IPS DF 19.7 (cell line): ENCODE measurements at regions not wholly inside any gene's neighbourhood (a gene's known extent, or its start where the extent isn't known, plus 50 kb on each side); places are given as distances from the start of the nearest gene placed in this dataset.

Experiments
- DNase-seq: peaks from one replicate; pipeline ENCODE4 v3.0.0-alpha.2; 2013; ENCODE audit warnings: low read depth, low spot score

GRCh38 chr18:24826605-24827004 lies 366.2 kb downstream of the HRH4 start:
- peak; percentile 7 for DNase-seq

DNA sequence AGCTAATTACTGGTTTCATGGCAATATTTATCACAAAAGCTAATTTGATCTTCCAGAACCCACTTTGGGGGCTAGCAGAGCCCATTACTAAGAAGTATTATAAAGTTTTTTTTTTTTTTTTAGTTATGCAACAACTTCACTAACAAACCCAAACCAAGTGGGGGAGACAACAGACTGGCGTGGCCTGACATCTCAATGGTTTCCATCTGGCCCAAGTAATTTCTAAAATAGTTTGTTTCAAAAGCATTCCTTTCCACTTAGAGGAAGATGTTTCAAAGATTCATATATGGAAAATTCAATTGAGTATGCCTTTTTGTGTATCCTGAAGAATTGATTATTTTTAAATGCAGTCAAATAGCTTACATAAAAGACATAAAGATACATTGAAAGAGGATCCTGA lies 367.1 kb downstream of the HRH4 start:
- no peak for DNase-seq

DNA sequence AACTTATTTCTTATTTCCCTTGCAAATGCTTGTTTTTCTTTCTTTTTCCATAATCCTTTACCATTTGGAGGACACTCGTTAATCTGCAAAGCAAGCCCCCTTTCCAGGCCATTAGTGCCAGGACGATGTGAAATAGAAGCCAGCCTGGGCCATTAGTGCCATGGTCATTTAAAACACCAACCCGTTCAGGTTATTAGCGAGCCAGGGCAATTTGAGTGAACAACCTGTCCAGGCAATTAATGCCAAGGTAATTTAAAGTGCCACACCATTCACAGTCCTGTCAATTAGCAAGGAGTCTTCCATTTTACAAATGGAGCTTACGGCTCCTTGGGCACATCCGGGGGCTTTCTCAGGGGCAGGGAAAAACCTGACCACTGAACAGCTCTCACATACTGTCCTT lies 370.6 kb downstream of the HRH4 start:
- no peak for DNase-seq

GRCh38 chr18:24831871-24832665 lies 371.6 kb downstream of the HRH4 start:
- no peak for DNase-seq

DNA sequence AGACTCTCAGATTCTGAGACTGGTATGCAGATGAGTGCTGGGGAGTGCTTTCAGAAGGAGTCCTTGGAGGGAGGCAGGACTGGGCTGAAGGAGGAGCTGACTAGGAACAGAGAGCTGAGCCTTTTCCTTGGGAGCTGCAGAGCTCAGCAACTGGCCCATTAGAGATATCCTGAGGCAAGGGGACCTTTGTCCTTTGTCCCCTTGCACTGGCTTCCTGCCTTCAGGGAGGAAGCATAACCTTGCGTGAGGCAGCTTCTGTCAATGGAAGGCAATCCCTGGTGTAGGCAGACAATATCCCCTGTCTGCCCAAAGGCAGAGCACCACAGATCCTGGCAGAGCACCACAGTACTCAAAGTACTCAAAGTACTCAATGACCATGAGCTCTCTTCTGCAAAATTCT lies 375.3 kb downstream of the HRH4 start:
- no peak for DNase-seq

GRCh38 chr18:24837066-24837465 lies 376.6 kb downstream of the HRH4 start:
- no peak for DNase-seq

- no peak for DNase-seq
Measured at GRCh38 chr18:24840051-24840450, 379.6 kb downstream of the HRH4 start.

DNA sequence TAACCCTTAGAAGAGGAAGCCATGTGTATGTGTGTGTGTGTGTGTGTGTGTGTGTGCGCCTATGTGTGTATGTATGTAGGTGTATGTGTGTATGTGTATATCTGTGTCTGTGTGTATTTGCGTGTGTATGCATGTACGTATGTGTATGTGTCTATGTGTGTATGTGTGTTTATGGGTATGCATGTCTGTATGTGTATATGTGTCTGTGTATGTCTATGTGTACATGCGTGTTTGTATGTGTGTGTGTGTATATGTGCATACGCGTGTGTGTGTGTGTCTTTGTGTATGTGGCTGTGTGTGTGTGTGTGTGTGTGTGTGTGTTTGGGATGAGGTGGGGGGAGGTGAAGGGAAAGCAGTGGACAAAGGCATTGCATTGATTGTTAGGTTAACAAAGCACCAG lies 380.2 kb downstream of the HRH4 start:
- no peak for DNase-seq

- no peak for DNase-seq
Measured at GRCh38 chr18:24841536-24841935, 381.1 kb downstream of the HRH4 start.

GRCh38 chr18:24843123-24843522 lies 382.7 kb downstream of the HRH4 start:
- no peak for DNase-seq

DNA sequence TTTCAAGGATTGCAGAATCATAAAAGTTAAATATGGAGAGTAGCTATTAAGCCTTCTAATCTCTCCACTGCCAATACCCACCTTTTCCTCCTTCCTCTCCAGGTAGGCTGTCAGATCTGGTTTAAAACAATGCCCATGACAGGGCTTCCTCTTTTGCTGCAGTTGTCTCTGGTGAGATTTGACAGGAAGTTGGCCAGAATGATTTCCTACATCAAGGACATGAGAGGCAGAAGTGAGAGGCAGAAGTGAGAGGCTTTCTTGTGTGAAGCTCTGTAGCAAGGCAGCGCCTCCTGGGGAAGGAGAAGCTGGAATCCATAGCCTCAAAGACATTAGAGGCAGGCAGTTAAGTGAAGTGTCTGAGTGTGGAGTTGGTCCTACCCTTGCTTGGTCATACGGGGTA lies 385.7 kb downstream of the HRH4 start:
- DNase-seq = no peak

DNA sequence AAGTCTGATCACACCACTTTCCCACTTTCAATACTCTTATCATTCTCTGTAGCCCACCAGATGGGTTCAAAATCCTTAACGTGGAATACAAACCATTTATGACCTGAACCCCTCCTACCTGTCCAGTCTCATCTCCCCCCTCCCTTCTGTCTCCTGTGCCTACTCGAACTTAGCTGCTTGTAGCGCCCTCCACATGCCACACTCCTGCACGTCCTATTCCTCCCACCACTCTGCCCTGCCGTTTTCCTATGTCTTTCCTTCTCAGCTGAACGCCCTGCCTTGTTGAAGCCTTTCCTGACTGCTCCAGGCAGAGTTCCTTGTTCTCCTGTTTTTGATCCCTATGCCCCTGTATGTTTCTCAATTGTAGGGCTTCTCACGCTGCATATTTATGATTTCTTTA lies 390.1 kb downstream of the HRH4 start:
- no peak for DNase-seq

DNA sequence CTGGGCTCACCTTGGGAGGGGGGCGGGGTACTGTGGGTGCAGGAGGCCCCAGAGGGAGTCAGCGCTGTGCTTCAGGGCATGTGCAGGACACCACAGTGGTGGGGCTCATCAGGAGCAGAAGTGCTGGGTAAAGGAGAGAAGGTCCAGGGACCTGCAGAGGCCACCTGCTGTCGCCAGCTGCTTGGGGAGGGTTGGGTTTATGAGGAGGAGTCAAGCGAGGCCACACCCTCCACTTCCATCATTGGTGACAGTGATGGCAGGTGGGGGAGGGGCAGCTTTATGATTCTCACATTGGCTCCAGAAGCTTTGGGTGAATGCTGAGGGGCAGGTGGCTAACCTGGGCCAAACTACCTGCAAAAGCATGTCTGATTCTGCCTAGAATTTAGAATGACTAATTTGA lies 392.6 kb downstream of the HRH4 start:
- no peak for DNase-seq

- DNase-seq = no peak
Measured at GRCh38 chr18:24860978-24861680, 400.7 kb downstream of the HRH4 start.

DNA sequence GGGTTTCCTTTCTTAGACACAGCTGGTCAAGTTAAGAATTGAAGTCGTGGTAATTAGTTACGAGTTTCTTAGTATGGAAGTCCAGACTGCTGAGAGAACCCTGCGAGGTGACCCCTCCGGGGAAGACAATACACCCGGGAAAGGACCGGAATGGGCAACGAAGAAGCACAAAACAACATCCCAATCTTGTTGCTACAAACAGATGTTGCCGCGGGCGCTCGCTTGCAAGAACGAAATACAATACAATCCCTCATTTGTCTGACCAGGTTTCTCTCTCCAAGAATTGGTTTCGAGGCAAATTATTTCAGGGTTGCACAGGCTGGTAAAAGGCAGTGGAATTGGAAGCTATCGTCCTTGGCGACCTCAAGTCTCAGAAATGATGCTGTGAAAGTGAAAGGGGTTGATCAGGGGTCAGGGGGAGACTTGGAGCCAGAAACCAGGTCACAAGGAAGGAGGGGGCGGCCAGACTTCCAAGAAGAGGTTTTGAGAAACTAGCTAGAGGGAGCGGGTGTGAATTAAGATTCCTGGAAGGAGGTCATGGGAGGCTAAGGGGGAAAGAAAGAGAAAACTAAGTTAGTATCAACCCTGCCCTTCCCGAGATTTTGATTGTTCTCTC lies 401.9 kb downstream of the HRH4 start:
- no peak for DNase-seq

GRCh38 chr18:24868311-24868710 lies 407.9 kb downstream of the HRH4 start:
- DNase-seq = no peak

DNA sequence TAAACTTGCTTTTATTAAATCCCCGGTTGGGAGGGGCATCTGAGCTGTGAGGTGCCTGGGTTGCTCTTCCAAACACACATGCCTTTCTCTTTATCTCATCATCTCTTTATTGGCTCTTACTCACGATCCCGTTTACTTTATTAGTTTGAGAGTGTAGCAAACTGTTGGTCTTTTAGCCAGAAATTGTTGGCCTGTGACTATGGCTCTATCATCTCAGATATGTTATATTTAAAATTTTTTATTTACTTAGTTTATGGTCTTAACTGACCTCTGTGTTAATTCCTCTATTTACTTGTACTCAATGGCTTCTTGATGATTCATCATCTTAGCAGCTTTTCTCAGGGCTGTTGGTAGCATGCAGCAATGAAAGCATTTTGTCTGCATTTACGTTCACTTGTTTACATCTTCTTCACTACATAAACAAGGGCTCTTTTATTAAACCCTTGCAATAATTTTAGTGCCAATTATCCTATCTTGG lies 408.4 kb downstream of the HRH4 start:
- DNase-seq = no peak

GRCh38 chr18:24869285-24869684 lies 408.8 kb downstream of the HRH4 start:
- DNase-seq = no peak

DNA sequence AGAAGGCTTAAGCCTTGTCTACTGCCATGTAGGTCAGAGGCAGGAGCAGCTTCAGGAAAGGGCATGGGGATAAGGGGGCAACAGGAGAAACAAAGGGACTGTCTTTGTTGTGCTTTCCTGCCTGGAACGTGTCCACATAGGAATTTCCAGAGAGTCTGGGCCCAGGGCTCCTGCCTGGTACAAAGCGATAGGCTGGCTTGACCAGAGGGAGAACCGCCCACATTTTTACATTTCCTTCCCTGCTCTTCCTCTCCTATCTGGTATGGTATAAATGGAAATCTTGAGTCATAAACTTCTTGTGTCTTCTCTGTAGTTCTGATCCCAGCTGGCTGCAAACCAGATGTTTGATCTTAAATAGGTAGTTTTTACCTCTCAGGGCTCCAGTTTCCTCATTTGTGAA lies 414.8 kb downstream of the HRH4 start:
- DNase-seq = no peak

DNA sequence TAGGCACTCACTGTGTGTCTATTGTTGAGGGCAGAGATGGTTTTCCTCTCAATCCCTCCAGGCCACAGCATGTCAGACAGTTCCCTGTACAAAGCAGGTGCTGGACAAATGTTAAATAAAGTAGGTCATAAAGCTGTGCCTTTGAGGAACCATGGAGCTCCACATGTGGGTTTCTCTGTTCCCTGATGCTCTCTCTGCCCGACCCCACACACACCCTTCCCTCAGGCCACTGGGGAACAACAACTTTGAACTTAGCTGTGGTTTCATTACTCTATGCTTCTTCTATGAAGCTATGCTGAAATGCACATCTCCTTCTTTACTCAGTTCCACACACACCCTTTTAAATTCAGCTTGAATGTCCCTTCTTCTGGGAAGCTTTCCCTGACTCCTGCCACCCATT lies 415.3 kb downstream of the HRH4 start:
- no peak for DNase-seq

- no peak for DNase-seq
Measured at GRCh38 chr18:24876266-24876665, 415.8 kb downstream of the HRH4 start.

DNA sequence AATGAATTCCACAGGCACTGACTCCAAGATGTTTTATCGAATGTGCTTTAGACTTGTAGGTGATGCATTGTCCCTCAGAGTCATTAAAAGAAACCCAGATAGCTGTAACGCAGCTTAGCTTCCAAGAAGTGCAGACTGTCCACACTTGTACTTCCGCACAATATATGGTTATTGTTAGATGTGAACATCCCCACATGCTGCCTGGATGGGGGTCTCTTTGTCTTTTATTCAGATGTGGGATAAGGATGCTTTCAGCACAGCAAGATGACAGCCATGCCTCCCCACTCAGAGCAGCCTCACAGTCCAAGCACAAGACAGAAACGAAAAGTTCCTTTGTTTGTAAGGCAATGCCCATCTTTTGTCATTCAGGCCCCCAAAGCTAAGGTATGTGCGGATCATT lies 416.6 kb downstream of the HRH4 start:
- DNase-seq = no peak

DNA sequence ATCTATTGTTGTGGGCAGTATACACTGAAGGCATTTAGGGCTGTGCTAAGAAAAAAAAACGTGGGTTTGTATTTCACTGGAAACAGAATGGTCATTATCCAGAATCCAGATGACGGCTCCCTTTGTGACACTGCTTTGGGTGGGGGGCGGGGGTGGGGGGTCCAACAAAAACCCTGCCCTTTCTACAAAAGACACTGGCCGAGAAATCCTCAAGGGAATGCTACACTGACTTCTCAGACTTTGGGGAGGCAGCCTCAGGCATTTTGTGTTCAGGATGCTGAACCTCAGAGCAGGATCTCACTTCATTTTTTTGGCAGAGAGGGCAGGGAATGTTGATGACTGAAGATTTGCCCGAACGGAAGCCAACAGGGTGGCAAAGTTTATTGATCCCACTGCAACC lies 417.1 kb downstream of the HRH4 start:
- no peak for DNase-seq
